ENCODE measurements at regions not wholly inside any gene's neighbourhood (a gene's known extent, or its start where the extent isn't known, plus 50 kb on each side); places are given as distances from the start of the nearest gene placed in this dataset.

GRCh38 chr11:128390246-128390645 lies 197.1 kb downstream of the ETS1 start (continued):
- TF ChIP-seq PATZ1 (CRISPR knock-in tag; IDR thresholded peaks at IDR 0.05; ENCODE audit: borderline replicate concordance) (no peak), ISL1 (CRISPR knock-in tag; IDR thresholded peaks at IDR 0.05) (no peak), TOX (CRISPR knock-in tag; IDR thresholded peaks at IDR 0.05; ENCODE audit: borderline replicate concordance) (no peak), POU6F1 (CRISPR knock-in tag; IDR thresholded peaks at IDR 0.05; ENCODE audit: borderline replicate concordance, low read depth) (no peak), CREB5 (CRISPR knock-in tag; IDR thresholded peaks at IDR 0.05; ENCODE audit: low read depth) (no peak), ARNTL (CRISPR knock-in tag; IDR thresholded peaks at IDR 0.05; ENCODE audit: borderline replicate concordance, low read depth) (no peak), PPARA (CRISPR knock-in tag; IDR thresholded peaks at IDR 0.05; ENCODE audit: borderline replicate concordance) (no peak)

GRCh38 chr11:128389461-128389976 lies 197.8 kb downstream of the ETS1 start:
- ATAC-seq, result no peak
- TF ChIP-seq CSDC2 (CRISPR knock-in tag; IDR thresholded peaks at IDR 0.05) (no peak), PPARA (CRISPR knock-in tag; IDR thresholded peaks at IDR 0.05; ENCODE audit: borderline replicate concordance) (no peak)

GRCh38 chr11:128388206-128388815 lies 199.0 kb downstream of the ETS1 start:
- no peak for TF ChIP-seq ZNF565 (CRISPR knock-in tag; conservative IDR thresholded peaks at IDR 0.05; ENCODE audit: low read depth)
- no peak for TF ChIP-seq TOX (CRISPR knock-in tag; IDR thresholded peaks at IDR 0.05; ENCODE audit: borderline replicate concordance)
- TF ChIP-seq POU6F1 (CRISPR knock-in tag; IDR thresholded peaks at IDR 0.05; ENCODE audit: borderline replicate concordance, low read depth), result no peak
- no peak for TF ChIP-seq ESRRG (CRISPR knock-in tag; IDR thresholded peaks at IDR 0.05)
- TF ChIP-seq BACH2 (CRISPR knock-in tag; IDR thresholded peaks at IDR 0.05; ENCODE audit: borderline replicate concordance), result no peak
- no peak for TF ChIP-seq ISL1 (CRISPR knock-in tag; IDR thresholded peaks at IDR 0.05)
- no peak for TF ChIP-seq CREB5 (CRISPR knock-in tag; IDR thresholded peaks at IDR 0.05; ENCODE audit: low read depth)
- TF ChIP-seq ZNF70 (CRISPR knock-in tag; IDR thresholded peaks at IDR 0.05), result no peak
- no peak for TF ChIP-seq ZC3H10 (CRISPR knock-in tag; IDR thresholded peaks at IDR 0.05)
- TF ChIP-seq SNAI2 (CRISPR knock-in tag; IDR thresholded peaks at IDR 0.05), result no peak
- TF ChIP-seq GLIS3 (CRISPR knock-in tag; IDR thresholded peaks at IDR 0.05), result no peak
- TF ChIP-seq TSHZ2 (CRISPR knock-in tag; IDR thresholded peaks at IDR 0.05), result no peak
- no peak for TF ChIP-seq CSRNP3 (CRISPR knock-in tag; IDR thresholded peaks at IDR 0.05)
- no peak for TF ChIP-seq TCF4 (CRISPR knock-in tag; IDR thresholded peaks at IDR 0.05; ENCODE audit: borderline replicate concordance)
- no peak for TF ChIP-seq PATZ1 (CRISPR knock-in tag; IDR thresholded peaks at IDR 0.05; ENCODE audit: borderline replicate concordance)
- no peak for TF ChIP-seq ZNF8 (CRISPR knock-in tag; IDR thresholded peaks at IDR 0.05)
- ATAC-seq, result no peak
